GM19240 (cell line): ENCODE measurements at regions not wholly inside any gene's neighbourhood (a gene's known extent, or its start where the extent isn't known, plus 50 kb on each side); places are given as distances from the start of the nearest gene placed in this dataset.

Experiments used
- DNase-seq: peaks from one replicate; pipeline ENCODE4 v3.0.0; 2011; ENCODE audit warnings: low spot score; ENCODE audit not compliant: insufficient read length

DNA sequence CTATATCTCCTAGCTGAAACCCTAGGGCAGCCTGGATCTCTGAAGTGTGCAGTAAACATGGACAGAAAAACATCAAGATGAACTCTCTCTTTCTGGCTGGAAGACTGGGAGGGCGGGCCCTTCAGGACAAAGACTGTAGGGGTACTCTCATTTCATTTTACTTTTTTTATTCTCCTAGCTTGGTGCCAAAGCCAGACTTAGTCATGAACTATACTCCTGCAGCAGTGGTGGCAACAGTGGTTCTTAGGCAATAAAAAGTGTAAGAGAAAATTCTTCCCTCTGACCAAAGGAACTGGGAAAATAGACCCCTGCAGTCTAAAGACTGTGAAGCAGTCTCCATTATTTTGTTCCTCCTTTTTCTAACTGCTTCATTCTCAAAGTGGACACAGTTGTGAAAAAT, 213.8 kb upstream of the JUN start:
- no peak for DNase-seq

- DNase-seq = no peak
Measured at GRCh38 chr1:58999676-59000075, 215.8 kb upstream of the JUN start.

- no peak for DNase-seq
Measured at GRCh38 chr1:59004755-59005154, 220.9 kb upstream of the JUN start.

GRCh38 chr1:59005491-59006288, 221.8 kb upstream of the JUN start:
- no peak for DNase-seq

GRCh38 chr1:59006289-59006658, 222.4 kb upstream of the JUN start:
- no peak for DNase-seq

GRCh38 chr1:59006932-59007331, 223.1 kb upstream of the JUN start:
- DNase-seq = no peak

GRCh38 chr1:59007429-59007819, 223.6 kb upstream of the JUN start:
- DNase-seq = no peak

DNA sequence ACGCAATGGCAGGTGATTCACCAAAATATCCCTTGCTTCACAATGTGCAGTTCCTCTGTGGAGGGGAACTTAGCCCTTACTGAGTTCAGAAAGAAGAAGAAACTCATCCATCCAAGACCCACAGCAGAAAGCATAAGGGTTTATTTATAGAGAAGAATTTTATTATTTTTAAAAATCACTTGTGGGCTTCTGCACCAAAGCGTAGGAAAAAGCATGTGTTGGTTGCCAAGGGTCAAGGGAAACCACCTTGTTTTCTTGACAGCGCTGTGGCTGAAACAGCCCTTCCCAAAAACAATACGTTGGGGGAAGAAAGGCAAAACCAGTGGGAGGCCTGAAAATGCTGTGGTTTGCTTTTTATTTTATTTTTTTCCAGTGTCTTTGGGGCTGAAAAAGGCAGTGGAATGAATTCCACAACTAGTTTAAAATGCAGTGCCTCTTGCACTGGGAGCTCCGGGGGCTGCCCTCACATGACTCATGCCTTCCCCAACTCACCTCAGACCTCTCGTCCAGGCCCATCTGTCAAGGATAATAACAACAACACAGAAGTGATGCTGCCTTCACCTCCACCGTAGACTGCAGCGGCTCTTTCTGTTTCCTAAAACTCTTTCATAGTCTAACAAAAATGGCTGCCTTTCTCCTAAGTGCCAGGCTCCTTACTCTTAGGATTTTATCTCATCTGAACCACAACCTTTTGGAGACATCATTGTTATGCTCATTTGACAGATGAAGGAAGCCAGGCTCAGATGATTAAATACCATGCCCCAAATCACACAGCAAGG, 224.2 kb upstream of the JUN start:
- DNase-seq = no peak

GRCh38 chr1:59008599-59009347, 224.9 kb upstream of the JUN start:
- no peak for DNase-seq

DNA sequence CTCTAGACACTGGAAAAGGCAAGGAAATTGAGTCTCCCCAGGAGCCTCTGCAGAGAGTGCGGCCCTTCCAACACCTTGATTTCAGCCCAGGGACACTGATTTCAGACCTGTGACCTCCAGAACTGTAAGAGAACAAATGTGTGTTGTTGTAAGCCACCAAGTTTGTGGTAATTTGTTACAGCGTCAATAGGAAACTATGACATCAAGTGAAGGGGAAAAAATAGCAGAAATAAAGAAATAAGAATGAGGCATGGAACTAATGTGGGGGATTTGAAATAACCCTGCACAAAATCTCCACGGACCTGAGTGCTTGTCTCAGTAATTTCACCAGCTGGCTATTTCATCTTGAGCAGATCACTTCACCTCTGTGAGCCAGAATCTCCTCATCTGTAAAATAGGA, 227.8 kb upstream of the JUN start:
- DNase-seq = no peak

DNA sequence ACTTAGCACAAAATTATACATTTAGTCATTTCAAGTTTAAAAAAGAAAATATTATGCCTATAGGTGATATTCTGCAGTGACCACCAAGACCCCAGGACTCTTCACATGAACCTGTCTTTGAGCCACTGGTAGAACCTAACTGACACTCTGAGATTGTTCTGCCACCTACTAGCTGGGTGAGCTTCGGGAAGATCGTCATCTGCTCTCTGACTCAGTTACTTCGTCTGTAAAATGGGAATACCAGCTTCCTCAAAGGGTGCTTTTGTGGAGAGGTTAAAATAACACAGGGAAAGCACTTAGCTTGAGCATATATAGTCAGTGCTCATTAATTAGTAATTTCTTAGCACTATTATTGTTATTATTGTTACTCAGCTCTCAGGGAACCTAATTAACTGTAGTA, 228.5 kb upstream of the JUN start:
- no peak for DNase-seq

GRCh38 chr1:59013276-59013927, 229.6 kb upstream of the JUN start:
- DNase-seq = no peak

- DNase-seq = no peak
Measured at GRCh38 chr1:59013928-59014279, 230.1 kb upstream of the JUN start.

DNA sequence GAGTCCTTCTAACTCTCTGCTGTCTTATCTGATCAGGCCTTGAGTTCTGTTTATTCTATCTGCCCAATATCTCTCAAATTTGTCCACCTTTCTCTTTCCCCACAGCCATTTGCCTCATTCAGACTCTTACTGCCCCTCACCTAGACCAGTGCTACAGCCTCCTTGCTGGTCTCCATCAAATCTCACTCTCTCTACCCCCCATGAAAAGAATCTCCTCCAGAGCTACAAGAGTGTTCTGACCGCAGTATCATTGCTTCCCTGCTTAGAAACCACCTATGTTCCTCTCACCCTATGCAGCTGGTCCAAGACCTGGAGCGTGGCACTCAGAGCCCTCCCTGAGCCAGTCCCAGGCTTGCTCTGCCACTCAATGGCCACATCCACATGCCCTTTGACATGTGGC, 231.0 kb upstream of the JUN start:
- no peak for DNase-seq

GRCh38 chr1:59015708-59016107, 231.9 kb upstream of the JUN start:
- no peak for DNase-seq

DNA sequence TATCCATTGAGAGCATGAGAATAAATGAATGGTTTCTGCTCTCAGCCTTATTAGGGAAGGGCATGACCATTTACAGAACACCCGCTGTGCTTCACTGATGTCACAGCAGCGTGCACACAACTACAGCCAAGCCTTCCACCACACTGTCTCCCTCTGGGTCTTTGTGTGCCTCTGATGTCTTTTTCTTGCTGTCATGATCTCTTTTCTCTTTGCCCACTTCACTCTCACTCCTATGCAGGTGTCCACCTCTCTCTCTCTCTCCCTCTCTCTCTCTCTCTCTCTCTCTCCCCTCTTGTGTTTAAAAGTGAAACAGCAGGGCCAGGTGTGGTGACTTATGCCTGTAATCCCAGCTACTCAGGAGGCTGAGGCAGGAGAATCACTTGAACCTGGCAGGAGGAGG, 232.5 kb upstream of the JUN start:
- DNase-seq = no peak

GRCh38 chr1:59017501-59018231, 233.8 kb upstream of the JUN start:
- DNase-seq = no peak

DNA sequence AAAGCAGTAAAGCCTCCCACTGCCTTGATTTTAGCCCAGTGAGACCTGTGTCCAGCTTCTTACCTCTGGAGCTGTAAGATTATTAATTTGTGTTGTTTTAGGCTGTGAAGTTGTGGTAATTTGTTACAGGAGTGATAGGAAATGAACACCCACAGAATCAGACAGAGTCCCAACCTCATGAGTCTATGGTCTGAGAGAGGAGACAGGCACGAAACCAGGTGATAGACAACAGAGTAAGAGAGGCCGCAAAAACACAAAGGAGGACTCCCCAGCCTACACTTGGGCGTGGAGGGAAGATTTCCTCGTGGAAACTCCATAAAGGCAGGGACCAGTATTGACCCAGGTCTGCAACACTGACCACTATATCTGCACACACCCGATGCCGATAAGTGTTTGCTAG, 234.6 kb upstream of the JUN start:
- DNase-seq = no peak

GRCh38 chr1:59018860-59019259, 235.0 kb upstream of the JUN start:
- no peak for DNase-seq

DNA sequence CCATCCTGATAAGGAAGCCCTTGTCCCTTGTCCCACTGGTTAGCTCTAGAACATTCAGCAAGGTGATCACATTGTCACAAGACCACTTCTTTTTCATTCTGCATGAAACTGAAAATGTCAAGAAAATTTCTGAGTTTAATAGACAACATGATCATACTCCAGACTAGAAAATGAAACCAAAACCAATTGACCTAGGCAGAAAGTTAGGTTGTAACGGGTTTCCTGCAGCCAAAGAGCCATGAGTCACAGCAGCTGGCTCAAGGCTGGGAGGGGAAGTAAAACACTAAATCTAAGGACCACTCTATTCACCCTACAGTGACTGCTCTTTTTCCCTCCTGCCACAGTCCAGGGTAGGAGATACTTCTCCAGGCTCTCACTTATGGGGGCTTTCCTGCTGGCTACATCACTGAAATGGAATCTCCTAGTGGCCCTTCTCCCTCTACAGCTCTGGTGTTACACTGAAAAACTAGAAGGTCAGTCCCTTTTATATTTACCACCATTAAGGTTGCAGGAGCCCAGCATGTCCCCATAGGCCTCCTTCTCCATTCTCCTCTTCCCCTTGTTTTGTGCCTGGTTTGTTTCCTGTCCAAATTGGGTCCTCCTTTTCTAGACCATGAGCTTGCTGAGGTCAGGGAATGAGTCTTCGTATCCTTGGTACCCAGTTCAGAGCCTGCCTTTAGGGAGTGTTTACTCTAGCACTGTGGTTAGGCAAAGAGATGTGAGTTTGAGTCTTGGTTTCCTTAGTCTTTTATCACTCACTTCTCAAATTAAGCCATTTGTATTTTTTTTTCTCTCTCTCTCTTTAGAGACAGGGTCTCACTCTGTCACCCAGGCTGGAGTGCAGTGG, 236.5 kb upstream of the JUN start:
- DNase-seq = peak; percentile 53
